ENCODE measurements at regions not wholly inside any gene's neighbourhood (a gene's known extent, or its start where the extent isn't known, plus 50 kb on each side); places are given as distances from the start of the nearest gene placed in this dataset.

- DNase-seq (ENCODE audit: low read depth), result no peak
- no peak overlapping the region for H3K4me3 ChIP-seq (ENCODE audit: low read depth, low read length)
- no peak for TF ChIP-seq CTCF (IDR thresholded peaks at IDR 0.05; ENCODE audit: control insufficient read depth, extremely low read depth, insufficient read depth)
Observed at GRCh38 chr5:164881442-164881841, 1376.0 kb downstream of the MAT2B start.

GRCh38 chr5:164885179-164885578 is 1379.8 kb downstream of the MAT2B start:
- H3K4me3 ChIP-seq (ENCODE audit: low read depth, low read length), result no peak overlapping the region
- TF ChIP-seq CTCF (IDR thresholded peaks at IDR 0.05; ENCODE audit: control insufficient read depth, extremely low read depth, insufficient read depth), result no peak
- DNase-seq (ENCODE audit: low read depth), result no peak

GRCh38 chr5:164893071-164893470 is 1387.7 kb downstream of the MAT2B start:
- no peak for TF ChIP-seq CTCF (IDR thresholded peaks at IDR 0.05; ENCODE audit: control insufficient read depth, extremely low read depth, insufficient read depth)
- no peak for DNase-seq (ENCODE audit: low read depth)
- no peak overlapping the region for H3K4me3 ChIP-seq (ENCODE audit: low read depth, low read length)

DNA sequence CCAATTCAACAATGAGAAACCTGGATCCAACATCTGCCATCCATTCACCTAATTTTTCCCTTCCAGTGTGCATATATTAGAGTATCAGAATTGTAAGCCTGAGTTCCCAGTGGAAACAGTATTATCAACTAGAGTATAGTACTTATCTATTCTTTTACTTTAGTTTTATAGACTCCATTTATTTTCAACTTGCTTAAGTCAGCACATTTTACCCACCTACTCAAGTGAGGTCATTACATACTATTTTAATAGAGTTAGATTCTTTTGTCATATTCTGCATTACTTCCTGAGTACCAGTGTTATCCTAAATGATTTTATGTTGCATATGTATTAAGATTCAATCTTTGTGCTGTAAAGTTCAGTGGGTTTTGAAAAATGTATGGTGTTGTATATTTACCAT is 1393.3 kb downstream of the MAT2B start:
- no peak for DNase-seq (ENCODE audit: low read depth)
- H3K4me3 ChIP-seq (ENCODE audit: low read depth, low read length), result no peak overlapping the region
- no peak for TF ChIP-seq CTCF (IDR thresholded peaks at IDR 0.05; ENCODE audit: control insufficient read depth, extremely low read depth, insufficient read depth)

GRCh38 chr5:164909673-164910072 is 1404.3 kb downstream of the MAT2B start:
- TF ChIP-seq CTCF (IDR thresholded peaks at IDR 0.05; ENCODE audit: control insufficient read depth, extremely low read depth, insufficient read depth), result no peak
- no peak overlapping the region for H3K4me3 ChIP-seq (ENCODE audit: low read depth, low read length)
- no peak for DNase-seq (ENCODE audit: low read depth)

DNA sequence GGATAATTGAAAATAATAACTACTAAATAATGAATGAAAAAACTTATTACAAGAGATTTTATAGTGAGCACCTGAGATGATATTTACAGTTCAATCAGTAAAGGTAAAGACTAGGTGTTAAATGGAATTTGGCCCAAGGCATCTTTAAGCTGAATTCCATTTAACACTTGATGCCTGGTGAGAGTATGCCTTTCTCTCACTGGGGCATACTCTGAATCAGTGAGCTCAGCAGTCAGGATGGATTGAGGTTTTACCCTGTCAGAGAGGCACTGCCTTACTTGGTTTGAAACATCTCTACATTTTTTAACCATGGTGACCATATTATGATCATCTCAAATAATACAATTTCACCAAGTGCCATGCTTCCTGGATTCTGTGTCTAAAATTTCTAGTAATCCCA is 1416.3 kb downstream of the MAT2B start:
- H3K4me3 ChIP-seq (ENCODE audit: low read depth, low read length), result no peak overlapping the region
- no peak for DNase-seq (ENCODE audit: low read depth)
- TF ChIP-seq CTCF (IDR thresholded peaks at IDR 0.05; ENCODE audit: control insufficient read depth, extremely low read depth, insufficient read depth), result no peak

- no peak for TF ChIP-seq CTCF (IDR thresholded peaks at IDR 0.05; ENCODE audit: control insufficient read depth, extremely low read depth, insufficient read depth)
- DNase-seq (ENCODE audit: low read depth), result no peak
- no peak overlapping the region for H3K4me3 ChIP-seq (ENCODE audit: low read depth, low read length)
Observed at GRCh38 chr5:164934039-164934438, 1428.6 kb downstream of the MAT2B start.

Data from LNCaP clone FGC (cell line).